HL-60 (cell line): ENCODE measurements at regions not wholly inside any gene's neighbourhood (a gene's known extent, or its start where the extent isn't known, plus 50 kb on each side); places are given as distances from the start of the nearest gene placed in this dataset.

Experiments
- DNase-seq, 2 experiments: peaks; one replicate each; pipeline ENCODE4 v3.0.0-alpha.2; 2010 to 2020; ENCODE audit warnings: low read depth in 1 of 2, low spot score in 1 of 2
- H3K27ac ChIP-seq: fragments of 250-450 bp; sonication (Bioruptor Pico); replicated peaks from 2 replicates; pipeline ENCODE4 v1.5.1; 2020; ENCODE audit warnings: mild to moderate bottlenecking, moderate library complexity
- H3K27me3 ChIP-seq: fragments of 250-450 bp; sonication (Bioruptor Pico); 2 replicates; pipeline ENCODE4 v1.5.1; 2021; ENCODE audit warnings: mild to moderate bottlenecking, moderate library complexity; ENCODE audit not compliant: insufficient read depth, poor library complexity, severe bottlenecking
- H3K4me3 ChIP-seq: replicated peaks from 2 replicates; pipeline ENCODE4 v1.5.1; 2011; ENCODE audit warnings: mild to moderate bottlenecking, control low read depth, low read length; ENCODE audit not compliant: insufficient read depth
- CTCF ChIP-seq: IDR thresholded peaks from one replicate; pipeline ENCODE4 v1.5.1; 2011; ENCODE audit warnings: low read length, control low read depth, inconsistent platforms; ENCODE audit not compliant: insufficient read depth
- GABPA ChIP-seq: IDR thresholded peaks from 2 replicates; pipeline ENCODE4 v1.6.1; 2012; ENCODE audit warnings: low read depth
- POLR2AphosphoS5 ChIP-seq: IDR thresholded peaks from 2 replicates; pipeline ENCODE4 v1.6.1; 2012; ENCODE audit warnings: low read depth
- SPI1 ChIP-seq: IDR thresholded peaks from 2 replicates; pipeline ENCODE4 v1.6.1; 2012; ENCODE audit warnings: low read depth, mild to moderate bottlenecking, borderline replicate concordance
- TF ChIP-seq, protein P1 (sequence below): IDR thresholded peaks from 2 replicates; pipeline ENCODE4 v1.6.1; 2012; ENCODE audit warnings: low read depth; ENCODE audit not compliant: insufficient replicate concordance

GRCh38 chr5:15124871-15125568 lies 253.4 kb upstream of the ANKH start:
- Histone ChIP-seq H3K27ac (no peak overlapping the region), H3K4me3 (no peak overlapping the region), H3K27me3 (no peaks in the 10 kb centered on the region)
- TF ChIP-seq CTCF (no peak), GABPA (no peak), POLR2AphosphoS5 (no peak), SPI1 (no peak)
- TF ChIP-seq, protein P1, sequence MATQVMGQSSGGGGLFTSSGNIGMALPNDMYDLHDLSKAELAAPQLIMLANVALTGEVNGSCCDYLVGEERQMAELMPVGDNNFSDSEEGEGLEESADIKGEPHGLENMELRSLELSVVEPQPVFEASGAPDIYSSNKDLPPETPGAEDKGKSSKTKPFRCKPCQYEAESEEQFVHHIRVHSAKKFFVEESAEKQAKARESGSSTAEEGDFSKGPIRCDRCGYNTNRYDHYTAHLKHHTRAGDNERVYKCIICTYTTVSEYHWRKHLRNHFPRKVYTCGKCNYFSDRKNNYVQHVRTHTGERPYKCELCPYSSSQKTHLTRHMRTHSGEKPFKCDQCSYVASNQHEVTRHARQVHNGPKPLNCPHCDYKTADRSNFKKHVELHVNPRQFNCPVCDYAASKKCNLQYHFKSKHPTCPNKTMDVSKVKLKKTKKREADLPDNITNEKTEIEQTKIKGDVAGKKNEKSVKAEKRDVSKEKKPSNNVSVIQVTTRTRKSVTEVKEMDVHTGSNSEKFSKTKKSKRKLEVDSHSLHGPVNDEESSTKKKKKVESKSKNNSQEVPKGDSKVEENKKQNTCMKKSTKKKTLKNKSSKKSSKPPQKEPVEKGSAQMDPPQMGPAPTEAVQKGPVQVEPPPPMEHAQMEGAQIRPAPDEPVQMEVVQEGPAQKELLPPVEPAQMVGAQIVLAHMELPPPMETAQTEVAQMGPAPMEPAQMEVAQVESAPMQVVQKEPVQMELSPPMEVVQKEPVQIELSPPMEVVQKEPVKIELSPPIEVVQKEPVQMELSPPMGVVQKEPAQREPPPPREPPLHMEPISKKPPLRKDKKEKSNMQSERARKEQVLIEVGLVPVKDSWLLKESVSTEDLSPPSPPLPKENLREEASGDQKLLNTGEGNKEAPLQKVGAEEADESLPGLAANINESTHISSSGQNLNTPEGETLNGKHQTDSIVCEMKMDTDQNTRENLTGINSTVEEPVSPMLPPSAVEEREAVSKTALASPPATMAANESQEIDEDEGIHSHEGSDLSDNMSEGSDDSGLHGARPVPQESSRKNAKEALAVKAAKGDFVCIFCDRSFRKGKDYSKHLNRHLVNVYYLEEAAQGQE: no peak
- DNase-seq: no peak

DNA sequence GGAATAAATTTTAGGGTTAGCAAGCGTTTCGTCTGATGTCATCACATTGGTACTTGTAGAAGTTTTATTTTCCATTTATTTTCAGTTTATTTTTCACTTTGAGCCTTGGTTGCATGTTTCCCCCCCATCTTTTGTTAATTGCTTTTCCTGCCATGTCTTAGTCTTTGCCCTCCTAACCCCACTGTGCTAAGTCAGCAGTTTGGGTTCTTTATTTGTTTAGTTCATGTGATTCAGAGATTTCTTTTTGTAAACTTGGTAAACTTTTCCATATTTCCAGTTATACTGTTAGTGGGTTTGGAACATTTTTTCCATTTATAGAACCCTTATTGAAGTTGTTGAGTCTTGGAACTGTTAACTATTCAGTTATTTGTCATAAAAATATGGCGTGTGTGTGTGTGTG lies 252.9 kb upstream of the ANKH start:
- DNase-seq: no peak
- Histone ChIP-seq H3K27me3 (no peaks in the 10 kb centered on the region), H3K4me3 (no peak overlapping the region), H3K27ac (no peak overlapping the region)
- no peak for TF ChIP-seq CTCF
- no peak for TF ChIP-seq GABPA
- TF ChIP-seq, protein P1: no peak
- TF ChIP-seq POLR2AphosphoS5: no peak
- TF ChIP-seq SPI1: no peak

DNA sequence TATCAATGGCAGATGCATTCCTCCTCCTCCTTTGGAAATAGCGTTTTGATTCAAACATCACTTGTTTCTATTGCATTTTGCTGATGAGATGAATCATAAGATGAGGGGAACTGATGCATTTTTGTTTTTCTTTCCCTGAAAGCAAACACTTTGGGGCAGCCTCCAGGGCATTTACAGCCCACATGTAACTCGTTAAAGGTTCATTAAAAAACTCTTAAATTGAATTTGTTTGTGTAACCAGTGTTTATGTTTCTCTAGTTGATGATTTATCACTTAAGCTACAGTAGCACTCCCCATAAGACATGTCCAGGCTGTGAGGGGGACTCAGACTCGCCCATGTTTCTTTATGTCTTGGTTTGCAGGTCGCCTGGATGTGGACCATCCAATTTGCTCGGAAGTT lies 246.1 kb upstream of the ANKH start:
- H3K27ac ChIP-seq: no peak overlapping the region
- DNase-seq: no peak
- TF ChIP-seq SPI1 (no peak), POLR2AphosphoS5 (no peak)
- TF ChIP-seq, protein P1: no peak

DNA sequence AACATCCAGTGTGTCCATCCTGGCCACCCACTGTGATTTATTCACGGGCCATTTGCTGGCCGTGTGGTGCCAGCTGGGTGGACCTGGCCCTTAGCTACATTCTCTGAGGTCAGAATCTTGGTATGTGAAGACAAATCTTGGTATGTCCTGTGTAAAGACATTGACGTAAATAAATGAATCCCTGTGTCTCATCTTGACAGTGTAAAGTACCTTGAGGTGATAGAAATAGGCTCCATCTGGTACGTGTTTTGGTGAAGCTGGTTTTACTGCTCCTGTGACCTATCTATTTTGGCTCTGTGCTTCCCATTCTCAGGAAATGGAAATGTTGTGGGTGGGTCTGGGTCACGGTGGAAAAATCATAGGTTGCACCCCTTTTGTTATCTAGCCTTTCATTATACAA lies 245.4 kb upstream of the ANKH start:
- Histone ChIP-seq H3K27ac (no peak overlapping the region), H3K27me3 (no peaks in the 10 kb centered on the region), H3K4me3 (no peak overlapping the region)
- TF ChIP-seq SPI1 (no peak), GABPA (no peak), POLR2AphosphoS5 (no peak), CTCF (no peak)
- TF ChIP-seq, protein P1: no peak
- DNase-seq: no peak

More for the DNA sequence above, 246.1 kb upstream of the ANKH start:
- H3K27me3 ChIP-seq: no peaks in the 10 kb centered on the region
- H3K4me3 ChIP-seq: no peak overlapping the region
